ENCODE measurements at regions not wholly inside any gene's neighbourhood (a gene's known extent, or its start where the extent isn't known, plus 50 kb on each side); places are given as distances from the start of the nearest gene placed in this dataset.

DNA sequence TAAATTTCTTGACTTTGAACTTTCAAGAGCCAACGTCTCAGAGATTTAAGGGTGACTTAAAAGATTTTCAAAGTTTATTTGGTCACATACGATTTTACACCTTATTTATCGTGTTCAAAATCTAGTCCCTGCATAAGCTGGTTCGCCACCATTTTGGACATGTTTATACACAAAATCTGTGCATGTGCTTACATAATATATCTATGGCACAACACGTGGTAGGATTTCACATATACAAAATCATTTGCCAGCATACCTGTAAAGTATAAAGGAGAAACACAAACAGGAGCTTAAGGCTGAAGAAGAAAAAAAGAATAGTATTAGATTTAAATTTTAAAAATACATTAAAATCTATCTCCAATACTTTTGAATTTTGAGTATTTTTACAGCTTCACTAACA is 190.0 kb upstream of the KYNU start:
- TF ChIP-seq TAF1 (IDR thresholded peaks at IDR 0.05; ENCODE audit: borderline replicate concordance, low read depth, low read length) (no peak), POLR2AphosphoS5 (IDR thresholded peaks at IDR 0.05; ENCODE audit: low read depth, low read length) (no peak), CTCF (IDR thresholded peaks at IDR 0.05) (no peak), TCF12 (IDR thresholded peaks at IDR 0.05) (no peak), EZH2phosphoT487 (IDR thresholded peaks at IDR 0.05; ENCODE audit: borderline replicate concordance, low read depth) (no peak), MXI1 (IDR thresholded peaks at IDR 0.05; ENCODE audit: low read depth, low read length) (no peak), IRF3 (IDR thresholded peaks at IDR 0.05; ENCODE audit: low read depth, low read length) (no peak), RFX5 (IDR thresholded peaks at IDR 0.05; ENCODE audit: low read length) (no peak), EP300 (IDR thresholded peaks at IDR 0.05; ENCODE audit: borderline replicate concordance in 1 of 2, low read depth in 1 of 2, low read length in 1 of 2) (no peak)
- TF ChIP-seq, protein P1, sequence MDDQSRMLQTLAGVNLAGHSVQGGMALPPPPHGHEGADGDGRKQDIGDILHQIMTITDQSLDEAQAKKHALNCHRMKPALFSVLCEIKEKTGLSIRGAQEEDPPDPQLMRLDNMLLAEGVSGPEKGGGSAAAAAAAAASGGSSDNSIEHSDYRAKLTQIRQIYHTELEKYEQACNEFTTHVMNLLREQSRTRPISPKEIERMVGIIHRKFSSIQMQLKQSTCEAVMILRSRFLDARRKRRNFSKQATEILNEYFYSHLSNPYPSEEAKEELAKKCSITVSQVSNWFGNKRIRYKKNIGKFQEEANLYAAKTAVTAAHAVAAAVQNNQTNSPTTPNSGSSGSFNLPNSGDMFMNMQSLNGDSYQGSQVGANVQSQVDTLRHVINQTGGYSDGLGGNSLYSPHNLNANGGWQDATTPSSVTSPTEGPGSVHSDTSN (IDR thresholded peaks at IDR 0.05), result no peak
